ENCODE measurements at regions not wholly inside any gene's neighbourhood (a gene's known extent, or its start where the extent isn't known, plus 50 kb on each side); places are given as distances from the start of the nearest gene placed in this dataset.
"Not testable (repeated sequence)": the region's sequence is repeated elsewhere in the genome, so short reads cannot be mapped to it uniquely, and the experiment has no call there.

DNA sequence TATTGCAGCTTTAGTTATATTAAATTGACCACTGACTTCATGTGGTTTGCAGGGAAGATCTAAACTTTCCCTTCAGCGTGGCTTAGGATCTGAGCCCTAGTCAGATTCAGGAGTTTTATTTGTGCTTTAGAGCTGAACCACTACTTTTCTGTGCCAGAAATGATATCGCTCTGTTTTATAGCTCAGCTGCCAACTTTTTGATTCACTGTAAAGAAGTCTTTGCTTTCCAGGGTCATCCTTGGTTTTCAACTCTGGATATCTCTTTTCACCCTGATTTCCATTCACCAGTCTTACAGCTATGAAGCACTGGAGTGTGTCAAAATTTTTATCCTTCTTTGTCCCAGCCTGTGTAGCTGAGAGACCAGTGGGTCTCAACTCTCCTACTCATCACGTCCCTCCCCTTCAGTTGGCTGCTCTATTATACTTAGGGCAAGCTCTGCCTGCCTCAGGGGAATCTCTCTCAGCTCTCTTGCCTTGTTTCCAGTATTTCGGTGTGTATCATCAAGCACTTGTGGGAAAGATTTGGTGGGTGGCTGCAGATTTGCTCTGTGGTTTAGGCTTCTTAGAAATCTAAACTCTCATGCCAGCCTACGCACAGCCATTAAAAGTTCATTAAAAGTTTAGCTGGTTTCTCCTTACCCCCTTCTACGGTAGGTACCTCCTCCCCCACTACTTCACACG lies 425.5 kb downstream of the TENT5A start:
- DNase-seq = no peak

GRCh38 chr6:81309811-81310210 lies 442.7 kb downstream of the TENT5A start:
- no peak for DNase-seq

DNA sequence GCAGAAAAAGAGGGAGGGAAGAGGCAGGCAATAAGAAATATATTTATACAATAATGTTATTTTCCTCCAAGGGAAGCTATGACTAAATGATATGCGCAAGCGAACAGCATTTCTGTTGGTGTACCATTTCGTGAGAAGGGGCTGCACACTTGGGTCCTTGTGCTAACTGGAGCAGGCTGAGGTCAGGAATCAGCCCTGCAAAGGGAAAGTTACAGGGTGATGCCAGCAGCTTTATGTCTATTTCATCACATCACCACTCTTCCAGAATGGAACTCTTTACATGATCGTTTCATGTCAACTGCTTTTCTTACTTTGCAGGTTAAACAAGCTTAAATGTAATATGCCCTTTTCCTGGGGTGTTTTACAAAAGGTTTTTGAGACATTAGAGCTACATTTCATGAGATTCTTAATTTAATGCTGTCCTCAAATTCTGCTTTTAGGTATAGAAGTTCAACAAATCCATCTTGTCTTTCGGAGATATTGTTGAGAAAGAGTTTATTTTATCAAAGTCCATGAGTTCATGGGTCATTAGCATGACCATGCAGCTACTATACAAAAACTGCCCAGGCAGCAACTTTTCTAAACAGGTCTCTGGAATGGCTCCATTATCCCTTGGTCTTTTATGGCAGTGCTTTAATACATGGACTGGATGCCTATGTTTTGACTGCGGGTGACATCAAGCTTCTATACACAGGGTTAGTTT lies 443.8 kb downstream of the TENT5A start:
- no peak for DNase-seq

DNA sequence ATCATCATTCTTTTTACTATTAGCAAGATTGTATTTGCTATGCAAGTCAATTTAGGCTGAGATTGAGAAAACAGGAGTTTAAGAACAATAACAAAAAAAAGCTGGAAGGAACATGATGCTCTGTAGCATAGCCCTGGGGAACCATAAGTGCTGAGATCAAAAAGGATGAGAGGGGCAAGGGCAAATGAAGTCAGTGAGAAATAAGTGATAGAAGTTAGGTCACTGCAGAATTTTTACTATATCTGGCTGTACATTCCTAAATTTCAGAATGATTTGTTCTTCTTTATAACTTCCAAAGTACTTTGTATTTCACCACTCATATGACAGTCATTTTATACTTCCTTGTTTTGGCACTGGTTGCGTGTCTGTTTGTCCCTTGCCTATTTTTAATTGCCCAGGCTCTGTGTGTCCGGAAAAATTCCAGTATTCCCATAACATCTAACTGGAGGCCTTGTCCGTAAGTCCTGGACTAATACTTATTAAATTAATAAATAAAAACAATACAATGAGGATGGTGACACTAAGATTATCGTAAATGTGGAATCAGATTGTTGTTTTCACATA lies 444.7 kb downstream of the TENT5A start:
- no peak for DNase-seq

DNA sequence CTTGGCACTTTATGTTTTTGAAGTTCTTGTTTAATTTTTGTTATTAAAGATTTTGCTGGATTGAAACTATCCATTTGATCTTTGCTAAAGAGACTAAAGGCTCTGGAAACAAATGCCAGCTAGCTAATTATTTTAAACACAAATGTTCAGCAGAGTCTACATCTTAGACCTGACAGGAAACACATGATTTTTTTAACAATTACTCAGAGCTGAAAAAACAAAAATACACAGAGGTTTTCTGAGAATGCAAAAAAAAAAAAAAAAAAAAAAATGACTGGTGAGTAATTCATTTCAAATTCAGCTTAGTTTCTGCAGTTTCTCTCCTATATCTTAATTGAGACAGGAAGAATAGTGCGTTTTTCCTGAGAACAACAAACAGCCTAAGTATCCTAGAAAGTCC lies 448.0 kb downstream of the TENT5A start:
- DNase-seq = no peak

GRCh38 chr6:81300961-81301360 lies 451.5 kb downstream of the TENT5A start:
- no peak for DNase-seq

- DNase-seq = no peak
These were observed 453.7 kb downstream of the TENT5A start for GRCh38 chr6:81298751-81299150.

DNA sequence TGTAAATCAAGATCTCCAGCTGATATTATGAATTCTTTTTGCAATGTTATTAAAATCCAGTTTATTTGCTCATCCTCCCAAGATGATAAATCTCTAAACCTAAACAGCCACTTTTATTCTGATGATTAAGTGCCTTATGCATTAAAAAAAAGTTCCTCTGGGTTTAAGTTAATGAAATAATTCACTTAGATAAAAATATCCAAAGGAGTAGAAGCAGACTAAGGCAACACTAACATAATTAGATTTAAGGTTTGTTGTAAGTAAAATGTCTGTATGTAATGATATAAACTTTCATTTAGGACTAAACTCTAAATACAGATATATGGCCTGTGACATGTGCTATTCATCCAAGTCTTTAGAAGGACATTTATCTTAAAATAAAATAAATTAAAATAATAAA lies 457.2 kb downstream of the TENT5A start:
- DNase-seq = no peak

GRCh38 chr6:81293896-81294295 lies 458.6 kb downstream of the TENT5A start:
- no peak for DNase-seq

DNA sequence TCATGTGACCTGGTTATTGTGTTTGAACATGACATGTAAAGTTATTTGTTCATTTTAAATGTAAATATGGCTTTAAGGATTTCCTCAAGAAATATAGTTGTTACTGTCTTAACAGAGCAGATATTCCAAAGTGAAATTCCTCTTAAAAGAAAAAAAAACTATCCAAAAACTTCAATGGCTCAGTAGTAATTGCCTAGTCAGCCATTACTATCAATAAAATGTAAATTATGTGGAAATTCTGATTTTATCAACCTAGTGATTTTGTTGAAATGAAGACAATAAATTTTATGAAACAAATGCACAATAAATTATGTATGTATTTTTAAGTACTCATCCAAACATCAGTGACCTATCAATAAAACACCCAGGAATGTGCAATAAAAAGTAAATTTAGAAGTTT lies 463.3 kb downstream of the TENT5A start:
- DNase-seq = no peak

GRCh38 chr6:81265106-81265505 lies 487.4 kb downstream of the TENT5A start:
- no peak for DNase-seq

GRCh38 chr6:81263531-81264168 lies 488.8 kb downstream of the TENT5A start:
- DNase-seq = no peak

DNA sequence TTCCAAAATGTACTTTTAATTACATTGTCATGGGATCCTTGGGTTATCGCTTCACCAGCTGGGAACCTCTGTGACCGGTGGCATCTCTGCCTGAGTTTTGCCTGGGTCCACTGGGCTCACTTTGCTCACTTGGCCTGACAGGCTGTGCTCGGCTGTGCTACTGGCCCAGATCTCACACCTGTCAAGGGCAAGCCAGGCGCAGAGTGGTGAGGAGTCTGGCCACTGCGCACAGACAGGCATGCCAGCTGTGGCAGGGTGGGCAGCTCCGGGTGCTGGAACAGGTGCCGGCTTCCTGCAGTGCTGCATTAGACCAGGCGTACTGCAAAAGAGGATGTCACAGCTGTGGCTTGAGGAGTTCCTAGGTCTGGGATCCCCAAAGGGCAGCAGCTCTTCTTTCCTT lies 489.8 kb downstream of the TENT5A start:
- no peak for DNase-seq

- DNase-seq = not testable (repeated sequence)
These were observed 496.3 kb downstream of the TENT5A start for GRCh38 chr6:81256223-81256622.

DNA sequence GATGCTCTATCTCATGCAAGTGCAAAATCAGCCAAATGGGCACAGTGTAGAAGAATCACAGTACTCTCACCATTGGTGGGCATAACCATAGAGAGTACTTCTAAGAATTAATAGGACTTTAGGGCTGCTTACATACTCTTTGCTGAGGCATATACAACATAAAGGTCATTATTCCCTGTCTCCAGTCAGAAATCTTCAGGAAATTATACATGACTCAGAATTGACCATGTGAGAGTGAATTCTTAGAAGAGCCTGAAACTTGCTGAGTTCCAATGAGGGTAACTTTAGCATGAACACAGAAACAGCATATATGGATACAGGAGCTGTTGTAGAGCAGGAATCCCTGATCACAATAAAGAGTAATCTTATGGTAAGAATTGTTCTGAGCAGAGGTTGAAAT lies 498.7 kb downstream of the TENT5A start:
- DNase-seq = no peak

- DNase-seq = no peak
These were observed 500.2 kb downstream of the TENT5A start for GRCh38 chr6:81252231-81252630.

- DNase-seq = no peak
These were observed 506.3 kb downstream of the TENT5A start for GRCh38 chr6:81246200-81246599.

GRCh38 chr6:81242624-81243023 lies 509.9 kb downstream of the TENT5A start:
- DNase-seq = no peak

DNA sequence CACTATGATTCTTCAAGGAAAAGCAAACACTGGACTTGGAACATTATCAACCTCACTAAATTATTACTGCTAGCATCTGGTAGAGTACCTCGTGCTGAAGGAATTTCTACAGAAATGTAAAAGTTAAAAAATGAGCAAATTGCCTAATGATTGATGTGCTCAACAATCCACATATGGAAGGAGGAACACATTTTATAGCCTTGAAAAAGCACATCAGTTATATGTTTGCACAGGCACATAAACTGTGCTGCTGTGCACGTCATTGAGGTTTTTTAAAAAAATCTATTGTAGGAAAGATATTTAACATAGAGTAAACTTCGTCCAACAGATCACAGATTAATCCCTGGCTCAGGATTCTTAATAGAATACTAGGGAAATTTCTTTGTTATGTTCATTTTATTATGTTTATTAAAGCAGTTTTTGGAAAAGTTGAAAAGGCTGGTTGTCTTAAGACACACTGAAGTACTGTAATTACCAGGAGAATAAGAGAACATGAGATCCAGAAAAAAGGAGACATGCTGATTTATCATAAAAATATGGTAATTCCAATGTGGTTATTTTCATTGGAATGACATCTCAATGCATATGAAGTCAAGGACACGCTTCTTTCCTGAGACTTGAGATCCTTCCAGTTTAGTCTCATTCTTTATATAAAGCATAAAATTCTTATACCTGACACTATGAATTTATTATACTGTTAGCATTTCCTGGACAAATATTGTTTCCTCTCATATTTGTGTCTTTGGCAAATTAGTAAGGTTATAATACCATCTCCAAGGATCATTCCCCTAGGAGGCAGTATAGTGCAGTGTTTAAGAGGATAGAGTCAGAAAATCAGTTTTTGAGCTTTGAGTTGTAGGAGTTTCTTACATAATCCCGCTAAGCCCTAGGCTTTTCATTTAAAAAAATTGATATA lies 511.1 kb downstream of the TENT5A start:
- DNase-seq = no peak

GRCh38 chr6:81238390-81238789 lies 514.1 kb downstream of the TENT5A start:
- no peak for DNase-seq

GRCh38 chr6:81237226-81237625 lies 515.3 kb downstream of the TENT5A start:
- no peak for DNase-seq

- no peak for DNase-seq
These were observed 517.0 kb downstream of the TENT5A start for GRCh38 chr6:81235512-81235911.

DNA sequence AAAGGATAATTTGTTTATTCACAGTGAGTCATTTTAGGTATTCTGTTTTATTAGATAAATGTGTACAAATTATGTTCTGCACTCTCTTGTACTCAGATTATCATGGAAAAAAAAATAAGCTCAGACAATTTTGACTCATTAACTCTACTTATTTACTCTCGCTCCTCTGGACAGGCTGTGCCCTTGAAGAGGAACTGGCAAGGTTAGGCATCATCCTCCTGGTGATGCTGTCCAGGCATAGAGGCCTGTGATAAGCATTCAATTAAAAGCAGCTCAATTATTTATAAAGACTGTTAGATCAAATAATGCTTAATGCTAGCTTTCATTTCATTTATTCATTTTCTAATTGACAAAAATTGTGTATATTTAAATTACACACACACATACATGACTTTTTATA lies 518.5 kb downstream of the TENT5A start:
- DNase-seq = no peak

All from CD4-positive, alpha-beta T cell treated with Interleukin-4 for 4 hours (primary cell).